HUES6 (cell line): ENCODE measurements at regions not wholly inside any gene's neighbourhood (a gene's known extent, or its start where the extent isn't known, plus 50 kb on each side); places are given as distances from the start of the nearest gene placed in this dataset.

Experiments
- H3K27ac ChIP-seq: 2 replicates; pipeline ENCODE4 v1.7.0; 2013; ENCODE audit warnings: low read depth, mild to moderate bottlenecking, low read length, inconsistent platforms
- H3K27me3 ChIP-seq: 2 replicates; pipeline ENCODE4 v1.6.1; 2013; ENCODE audit warnings: low read length; ENCODE audit not compliant: control insufficient read depth, insufficient read depth
- H3K36me3 ChIP-seq: 2 replicates; pipeline ENCODE4 v1.6.1; 2013; ENCODE audit warnings: low read length; ENCODE audit not compliant: control insufficient read depth, insufficient read depth
- H3K4me1 ChIP-seq: 2 replicates; pipeline ENCODE4 v1.6.1; 2013; ENCODE audit warnings: low read length; ENCODE audit not compliant: control insufficient read depth, insufficient read depth
- H3K4me3 ChIP-seq: 2 replicates; pipeline ENCODE4 v1.5.1; 2013; ENCODE audit warnings: low read depth, low read length
- H3K9ac ChIP-seq: one replicate; pipeline ENCODE4 v1.6.1; 2013; ENCODE audit warnings: mild to moderate bottlenecking, low read length
- H3K9me3 ChIP-seq: 2 replicates; pipeline ENCODE4 v1.6.1; 2013; ENCODE audit warnings: low read depth, low read length; ENCODE audit not compliant: control insufficient read depth, insufficient read depth

- no peak overlapping the region for H3K9ac ChIP-seq
- H3K36me3 ChIP-seq, result no peaks in the 10 kb centered on the region
- no peaks in the 10 kb centered on the region for H3K27me3 ChIP-seq
- no peak overlapping the region for H3K27ac ChIP-seq
- no peak overlapping the region for H3K4me3 ChIP-seq
- H3K4me1 ChIP-seq, result peaks cover 7% of the 10 kb centered on the region
- H3K9me3 ChIP-seq, result no peaks in the 10 kb centered on the region
These were observed 268.5 kb downstream of the FOXG1 start for GRCh38 chr14:29035134-29035533.

GRCh38 chr14:29037411-29037810 lies 270.8 kb downstream of the FOXG1 start:
- no peak overlapping the region for H3K4me3 ChIP-seq
- no peaks in the 10 kb centered on the region for H3K27me3 ChIP-seq
- H3K9ac ChIP-seq, result no peak overlapping the region
- H3K4me1 ChIP-seq, result peaks cover 7% of the 10 kb centered on the region
- no peaks in the 10 kb centered on the region for H3K36me3 ChIP-seq
- H3K9me3 ChIP-seq, result no peaks in the 10 kb centered on the region
- no peak overlapping the region for H3K27ac ChIP-seq

GRCh38 chr14:29039171-29039570 lies 272.6 kb downstream of the FOXG1 start:
- Histone ChIP-seq H3K4me3 (no peak overlapping the region), H3K36me3 (no peaks in the 10 kb centered on the region), H3K27ac (no peak overlapping the region), H3K9ac (no peak overlapping the region), H3K27me3 (no peaks in the 10 kb centered on the region), H3K9me3 (no peaks in the 10 kb centered on the region), H3K4me1 (peaks cover 7% of the 10 kb centered on the region)

GRCh38 chr14:29042551-29042950 lies 276.0 kb downstream of the FOXG1 start:
- H3K36me3 ChIP-seq, result no peaks in the 10 kb centered on the region
- no peak overlapping the region for H3K4me3 ChIP-seq
- H3K27ac ChIP-seq, result no peak overlapping the region
- no peaks in the 10 kb centered on the region for H3K9me3 ChIP-seq
- no peaks in the 10 kb centered on the region for H3K27me3 ChIP-seq
- peaks cover 7% of the 10 kb centered on the region for H3K4me1 ChIP-seq
- no peak overlapping the region for H3K9ac ChIP-seq

GRCh38 chr14:29043737-29044136 lies 277.1 kb downstream of the FOXG1 start:
- no peak overlapping the region for H3K9ac ChIP-seq
- no peaks in the 10 kb centered on the region for H3K27me3 ChIP-seq
- H3K4me1 ChIP-seq, result peaks cover 7% of the 10 kb centered on the region
- H3K36me3 ChIP-seq, result no peaks in the 10 kb centered on the region
- no peaks in the 10 kb centered on the region for H3K9me3 ChIP-seq
- H3K4me3 ChIP-seq, result no peak overlapping the region
- no peak overlapping the region for H3K27ac ChIP-seq

GRCh38 chr14:29045237-29045636 lies 278.6 kb downstream of the FOXG1 start:
- Histone ChIP-seq H3K36me3 (no peaks in the 10 kb centered on the region), H3K9ac (no peak overlapping the region), H3K4me1 (no peaks in the 10 kb centered on the region), H3K27me3 (no peaks in the 10 kb centered on the region), H3K4me3 (no peak overlapping the region), H3K9me3 (no peaks in the 10 kb centered on the region), H3K27ac (no peak overlapping the region)

- Histone ChIP-seq H3K27me3 (no peaks in the 10 kb centered on the region), H3K27ac (no peak overlapping the region), H3K4me1 (0 out of 2 replicates have a peak, but pooled peaks cover 3% of the 10 kb centered on the region), H3K36me3 (no peaks in the 10 kb centered on the region), H3K9me3 (0 out of 2 replicates have a peak, but pooled peaks cover 4% of the 10 kb centered on the region), H3K4me3 (no peak overlapping the region), H3K9ac (no peak overlapping the region)
These were observed 287.5 kb downstream of the FOXG1 start for GRCh38 chr14:29054119-29054518.

- Histone ChIP-seq H3K27me3 (no peaks in the 10 kb centered on the region), H3K9me3 (no peaks in the 10 kb centered on the region), H3K27ac (no peak overlapping the region), H3K9ac (no peak overlapping the region), H3K4me3 (no peak overlapping the region), H3K36me3 (no peaks in the 10 kb centered on the region), H3K4me1 (0 out of 2 replicates have a peak, but pooled peaks cover 3% of the 10 kb centered on the region)
These were observed 289.5 kb downstream of the FOXG1 start for GRCh38 chr14:29056041-29056566.

- H3K9ac ChIP-seq, result no peak overlapping the region
- no peak overlapping the region for H3K4me3 ChIP-seq
- no peaks in the 10 kb centered on the region for H3K4me1 ChIP-seq
- H3K9me3 ChIP-seq, result no peaks in the 10 kb centered on the region
- no peak overlapping the region for H3K27ac ChIP-seq
- H3K36me3 ChIP-seq, result no peaks in the 10 kb centered on the region
- no peaks in the 10 kb centered on the region for H3K27me3 ChIP-seq
These were observed 295.1 kb downstream of the FOXG1 start for GRCh38 chr14:29061702-29062101.

- Histone ChIP-seq H3K27me3 (no peaks in the 10 kb centered on the region), H3K36me3 (no peaks in the 10 kb centered on the region), H3K4me3 (no peak overlapping the region), H3K27ac (no peak overlapping the region), H3K9ac (no peak overlapping the region), H3K9me3 (no peaks in the 10 kb centered on the region), H3K4me1 (no peaks in the 10 kb centered on the region)
These were observed 295.9 kb downstream of the FOXG1 start for GRCh38 chr14:29062466-29062865.

GRCh38 chr14:29062976-29063375 lies 296.4 kb downstream of the FOXG1 start:
- no peak overlapping the region for H3K4me3 ChIP-seq
- no peaks in the 10 kb centered on the region for H3K4me1 ChIP-seq
- H3K9ac ChIP-seq, result no peak overlapping the region
- no peaks in the 10 kb centered on the region for H3K27me3 ChIP-seq
- H3K27ac ChIP-seq, result no peak overlapping the region
- no peaks in the 10 kb centered on the region for H3K36me3 ChIP-seq
- H3K9me3 ChIP-seq, result no peaks in the 10 kb centered on the region
